Prostate gland (tissue), 2 donors: ENCODE measurements at regions not wholly inside any gene's neighbourhood (a gene's known extent, or its start where the extent isn't known, plus 50 kb on each side); places are given as distances from the start of the nearest gene placed in this dataset.

ENCODE experiments used
- DNase-seq: peaks from one replicate; pipeline ENCODE4 v3.0.0-alpha.2; 2019; ENCODE audit warnings: low spot score
- H3K27ac ChIP-seq, 2 donors: fragments of 200-600 bp; sonication (generic); 2 replicates each; pipeline ENCODE4 v1.5.1; 2017 to 2019
- H3K27me3 ChIP-seq: fragments of 200-600 bp; sonication (generic); replicated peaks from 2 replicates; pipeline ENCODE4 v1.5.1; 2019; ENCODE audit not compliant: insufficient read depth
- H3K36me3 ChIP-seq, 2 donors: fragments of 200-600 bp; sonication (generic); 1 replicate in 1 of 2; 2 replicates in 1 of 2; pipeline versions ENCODE4 v1.5.1 to v1.8.1; 2017 to 2019
- H3K4me1 ChIP-seq: fragments of 200-600 bp; sonication (generic); replicated peaks from 2 replicates; pipeline ENCODE4 v1.5.1; 2019
- H3K4me3 ChIP-seq, 2 donors: fragments of 200-600 bp; sonication (generic); 2 replicates each; pipeline ENCODE4 v1.5.1; 2017 to 2019
- H3K9me3 ChIP-seq: fragments of 200-600 bp; sonication (generic); 2 replicates; pipeline ENCODE4 v1.5.1; 2017
- POLR2A ChIP-seq: fragments of 450-650 bp; IDR thresholded peaks from one replicate; pipeline ENCODE4 v1.6.1; 2016; ENCODE audit warnings: antibody characterized with exemption, mild to moderate bottlenecking
- POLR2AphosphoS5 ChIP-seq: sonication (generic); formaldehyde crosslinking; IDR thresholded peaks from one replicate; pipeline ENCODE4 v1.6.1; 2017; ENCODE audit warnings: antibody characterized with exemption
- WGBS: methylation state at CpG from one replicate; pipeline ENCODE4 v1.1.5; 2018; 5-methylcytosine and 5-hydroxymethylcytosine counted together
- intact Hi-C: fragments of 100-400 bp; cut with DNase I; formaldehyde crosslinking; loops from one replicate; pipeline ENCODE4 v1.14.2; 2022
- TF ChIP-seq, protein P1 (sequence below), 4 experiments: fragments of 200-600 bp in 2 of 4; fragments of 450-650 bp in 2 of 4; sonication (generic) in 2 of 4; IDR thresholded peaks; 1 replicate in 3 of 4; 2 replicates in 1 of 4; pipeline ENCODE4 v1.5.1; 2016 to 2019; ENCODE audit warnings: antibody characterized with exemption in 4 of 4, mild to moderate bottlenecking in 2 of 4, moderate library complexity in 2 of 4

DNA sequence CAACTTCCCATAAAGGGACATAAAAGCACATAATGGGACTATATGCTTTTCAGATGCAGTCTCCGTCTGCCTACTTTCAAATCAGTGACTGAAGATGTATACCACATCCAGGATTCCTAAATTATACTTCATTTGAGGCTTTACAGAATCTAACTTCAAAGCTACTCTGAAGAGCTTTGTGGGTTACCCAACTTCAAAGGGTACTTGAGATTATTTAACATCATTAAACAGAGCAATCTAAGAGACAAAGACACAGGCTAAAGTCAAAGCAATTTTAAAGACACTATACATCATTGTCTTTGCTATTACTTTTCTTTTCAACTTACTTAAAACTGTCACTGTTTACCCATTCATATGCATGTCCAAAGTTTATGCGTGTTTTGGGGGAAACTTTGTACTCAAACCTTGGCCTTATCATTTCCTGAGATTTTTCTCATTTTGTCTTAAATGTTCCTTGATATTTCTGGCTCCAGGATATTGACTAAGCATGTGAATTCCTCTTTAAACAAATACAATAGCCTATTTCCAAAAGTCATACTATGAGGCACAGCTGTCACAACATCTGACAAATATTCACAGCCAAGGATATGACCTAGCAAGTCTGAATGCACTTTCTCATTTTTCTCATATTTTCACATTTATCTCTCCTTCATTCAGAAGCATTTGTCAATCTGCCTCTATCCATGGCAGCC, 1985.1 kb upstream of the PIK3C3 start:
- 62% methylated on average over 2 of the region's 2 CpGs for WGBS
- no peak overlapping the region for H3K27ac ChIP-seq
- no peaks in the 10 kb centered on the region for H3K4me1 ChIP-seq
- no peak for DNase-seq
- TF ChIP-seq POLR2AphosphoS5, result no peak
- TF ChIP-seq POLR2A, result no peak
- TF ChIP-seq, protein P1, sequence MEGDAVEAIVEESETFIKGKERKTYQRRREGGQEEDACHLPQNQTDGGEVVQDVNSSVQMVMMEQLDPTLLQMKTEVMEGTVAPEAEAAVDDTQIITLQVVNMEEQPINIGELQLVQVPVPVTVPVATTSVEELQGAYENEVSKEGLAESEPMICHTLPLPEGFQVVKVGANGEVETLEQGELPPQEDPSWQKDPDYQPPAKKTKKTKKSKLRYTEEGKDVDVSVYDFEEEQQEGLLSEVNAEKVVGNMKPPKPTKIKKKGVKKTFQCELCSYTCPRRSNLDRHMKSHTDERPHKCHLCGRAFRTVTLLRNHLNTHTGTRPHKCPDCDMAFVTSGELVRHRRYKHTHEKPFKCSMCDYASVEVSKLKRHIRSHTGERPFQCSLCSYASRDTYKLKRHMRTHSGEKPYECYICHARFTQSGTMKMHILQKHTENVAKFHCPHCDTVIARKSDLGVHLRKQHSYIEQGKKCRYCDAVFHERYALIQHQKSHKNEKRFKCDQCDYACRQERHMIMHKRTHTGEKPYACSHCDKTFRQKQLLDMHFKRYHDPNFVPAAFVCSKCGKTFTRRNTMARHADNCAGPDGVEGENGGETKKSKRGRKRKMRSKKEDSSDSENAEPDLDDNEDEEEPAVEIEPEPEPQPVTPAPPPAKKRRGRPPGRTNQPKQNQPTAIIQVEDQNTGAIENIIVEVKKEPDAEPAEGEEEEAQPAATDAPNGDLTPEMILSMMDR (IDR thresholded peaks at IDR 0.05), result no peak
- H3K36me3 ChIP-seq, result no peaks in the 10 kb centered on the region
- intact Hi-C loops, result no loop called here
- no peak overlapping the region for H3K4me3 ChIP-seq
- no peaks in the 10 kb centered on the region for H3K9me3 ChIP-seq
- H3K27me3 ChIP-seq, result no peaks in the 10 kb centered on the region

DNA sequence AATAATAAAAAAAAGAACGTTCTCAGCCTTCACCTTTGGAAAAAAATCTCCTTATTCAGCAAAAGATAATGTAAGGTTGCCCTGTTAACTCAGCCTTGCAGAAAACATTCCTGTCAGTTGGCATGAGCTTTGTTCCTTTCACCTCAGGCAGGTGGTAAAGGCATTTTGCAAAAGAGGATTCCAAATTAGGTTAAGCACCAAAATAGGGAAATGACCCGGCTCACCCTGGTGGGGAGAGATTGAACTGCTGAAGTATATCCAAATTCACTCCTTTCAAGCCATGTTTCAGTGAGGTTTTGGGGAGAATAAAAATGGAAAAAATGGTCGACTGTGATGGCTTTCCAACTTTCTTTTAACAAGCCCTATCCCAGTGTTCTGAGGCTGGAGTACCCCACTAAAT, 1988.8 kb upstream of the PIK3C3 start:
- no peak for DNase-seq
- WGBS, result 55% methylated on average over 3 of the region's 3 CpGs
- Histone ChIP-seq H3K4me3 (no peak overlapping the region), H3K36me3 (no peaks in the 10 kb centered on the region), H3K4me1 (no peaks in the 10 kb centered on the region), H3K9me3 (no peaks in the 10 kb centered on the region), H3K27me3 (no peaks in the 10 kb centered on the region), H3K27ac (no peak overlapping the region)
- intact Hi-C loops, result no loop called here
- TF ChIP-seq POLR2A, result no peak
- TF ChIP-seq, protein P1 (IDR thresholded peaks at IDR 0.05), result peak in 1 of 4 experiments; percentile 11

DNA sequence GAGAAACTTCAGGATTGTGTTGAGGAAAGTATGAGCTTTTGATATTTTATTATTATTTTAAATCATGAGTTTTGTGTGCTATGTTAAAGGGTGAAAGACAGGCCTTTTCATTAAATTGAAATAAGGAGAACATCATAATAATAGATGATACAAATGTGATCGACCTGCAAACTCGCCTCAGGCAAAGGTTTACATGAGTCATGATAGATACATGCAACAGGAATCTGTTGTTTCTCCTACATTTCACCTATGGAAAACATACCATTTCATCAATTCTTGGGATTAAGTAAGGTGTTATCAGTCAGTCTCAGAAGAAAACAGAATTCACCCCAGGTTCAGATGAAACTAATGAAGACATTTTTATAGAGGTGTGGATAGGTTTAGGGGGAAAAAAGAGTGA, 1992.5 kb upstream of the PIK3C3 start:
- TF ChIP-seq, protein P1 (IDR thresholded peaks at IDR 0.05), result no peak
- H3K36me3 ChIP-seq, result no peaks in the 10 kb centered on the region
- 95% methylated on average over 2 of the region's 2 CpGs for WGBS
- H3K4me1 ChIP-seq, result no peaks in the 10 kb centered on the region
- H3K9me3 ChIP-seq, result no peaks in the 10 kb centered on the region
- intact Hi-C loops, result no loop called here
- no peak overlapping the region for H3K27ac ChIP-seq
- no peak overlapping the region for H3K4me3 ChIP-seq
- no peaks in the 10 kb centered on the region for H3K27me3 ChIP-seq
- no peak for DNase-seq

DNA sequence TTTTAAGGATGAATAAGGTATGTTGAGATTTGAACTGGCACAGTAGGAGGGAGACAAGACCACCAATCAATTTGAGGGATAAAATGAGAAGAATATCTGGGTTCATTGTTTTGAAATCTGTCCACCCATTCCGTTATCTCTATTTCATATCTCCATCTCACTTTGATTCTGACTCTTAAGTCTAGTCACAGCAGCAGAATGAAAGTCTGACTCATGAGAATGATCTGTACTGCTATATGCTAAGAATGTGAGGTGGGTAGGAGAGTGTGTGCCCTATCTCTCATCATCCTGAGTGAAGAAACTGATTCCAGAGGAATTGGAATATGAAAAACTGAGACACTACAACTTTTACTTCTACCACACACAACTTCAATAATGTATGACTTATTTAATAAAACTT, 1994.5 kb upstream of the PIK3C3 start:
- H3K36me3 ChIP-seq, result no peaks in the 10 kb centered on the region
- no peak overlapping the region for H3K4me3 ChIP-seq
- WGBS, result 87% methylated on average over 1 of the region's 1 CpG
- no peak overlapping the region for H3K27ac ChIP-seq
- TF ChIP-seq, protein P1 (IDR thresholded peaks at IDR 0.05), result no peak
- no peak for TF ChIP-seq POLR2A
- TF ChIP-seq POLR2AphosphoS5, result no peak
- H3K4me1 ChIP-seq, result no peaks in the 10 kb centered on the region
- H3K27me3 ChIP-seq, result no peaks in the 10 kb centered on the region
- DNase-seq, result no peak
- intact Hi-C loops, result no loop called here
- no peaks in the 10 kb centered on the region for H3K9me3 ChIP-seq

DNA sequence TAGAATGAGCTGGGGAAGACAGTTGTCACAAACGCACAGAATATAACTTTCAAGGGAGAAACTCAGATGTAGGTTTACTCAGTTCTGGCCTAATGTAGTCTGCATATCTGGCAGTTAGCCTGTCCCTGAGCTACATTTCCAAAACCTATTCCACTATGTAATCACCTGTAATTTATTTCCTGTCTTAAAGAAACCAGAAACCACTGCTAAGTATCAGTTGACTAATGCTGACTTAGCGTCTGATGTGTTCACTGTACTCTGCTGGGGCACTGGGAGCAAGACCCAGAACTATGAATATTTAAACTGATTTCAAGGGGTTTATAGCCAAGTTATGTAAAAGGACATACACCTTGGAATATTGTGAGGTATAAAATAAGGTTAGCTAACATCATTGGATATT, 1995.2 kb upstream of the PIK3C3 start:
- WGBS, result 76% methylated on average over 2 of the region's 2 CpGs
- no peaks in the 10 kb centered on the region for H3K27me3 ChIP-seq
- H3K4me3 ChIP-seq, result no peak overlapping the region
- DNase-seq, result no peak
- no peaks in the 10 kb centered on the region for H3K9me3 ChIP-seq
- H3K27ac ChIP-seq, result no peak overlapping the region
- TF ChIP-seq POLR2A (no peak), POLR2AphosphoS5 (no peak)
- TF ChIP-seq, protein P1 (IDR thresholded peaks at IDR 0.05), result no peak
- no peaks in the 10 kb centered on the region for H3K4me1 ChIP-seq
- no peaks in the 10 kb centered on the region for H3K36me3 ChIP-seq
- intact Hi-C loops, result no loop called here
